HG03457 (cell line): ENCODE measurements at regions not wholly inside any gene's neighbourhood (a gene's known extent, or its start where the extent isn't known, plus 50 kb on each side); places are given as distances from the start of the nearest gene placed in this dataset.

ENCODE experiments used
- ATAC-seq: cut with Tn5 transposase; IDR thresholded peaks from one replicate; pipeline ENCODE4 v1.9.1; 2021; ENCODE audit warnings: moderate number of reproducible peaks; ENCODE audit not compliant: unreplicated experiment

GRCh38 chr5:160508780-160509361 is 87.2 kb downstream of the PTTG1 start:
- ATAC-seq = peak; percentile 70

- no peak for ATAC-seq
Observed at GRCh38 chr5:160511280-160511929, 89.8 kb downstream of the PTTG1 start.
